AG04450 (cell line): ENCODE measurements at regions not wholly inside any gene's neighbourhood (a gene's known extent, or its start where the extent isn't known, plus 50 kb on each side); places are given as distances from the start of the nearest gene placed in this dataset.
"Not testable (repeated sequence)": the region's sequence is repeated elsewhere in the genome, so short reads cannot be mapped to it uniquely, and the experiment has no call there.

ENCODE experiments used
- CTCF ChIA-PET: fragments of 300-600, 350-600 bp; formaldehyde crosslinking; extraction: SDS; loops from one replicate; lab custom pipeline; 2022; ENCODE audit warnings: antibody characterized with exemption, inconsistent platforms; lab: Charles Lee
- POLR2A ChIA-PET: fragments of 350-600 bp; formaldehyde crosslinking; extraction: SDS; loops from one replicate; lab custom pipeline; 2021; ENCODE audit warnings: antibody characterized with exemption, inconsistent platforms; lab: Yijun Ruan, JAX
- DNase-seq: peaks from one replicate; pipeline ENCODE4 v3.0.0-alpha.2; 2011; ENCODE audit warnings: low read depth, low spot score
- H3K27ac ChIP-seq: one replicate; pipeline ENCODE4 v1.5.1; 2012; ENCODE audit warnings: low read depth, low read length, control low read depth
- H3K27me3 ChIP-seq: one replicate; pipeline ENCODE4 v1.6.0; 2012; ENCODE audit warnings: low read length; ENCODE audit not compliant: control insufficient read depth, insufficient read depth
- H3K4me3 ChIP-seq: 2 replicates; pipeline ENCODE4 v1.5.1; 2011; ENCODE audit warnings: mild to moderate bottlenecking, low read depth, low read length, control low read depth
- H3K9me3 ChIP-seq: 2 replicates; pipeline ENCODE4 v1.5.1; 2012; ENCODE audit warnings: low read length; ENCODE audit not compliant: control insufficient read depth, insufficient read depth
- TF ChIP-seq, protein P1 (sequence below): IDR thresholded peaks from 2 replicates; pipeline ENCODE4 v1.5.1; 2011; ENCODE audit warnings: low read depth, low read length, control low read depth, inconsistent platforms

DNA sequence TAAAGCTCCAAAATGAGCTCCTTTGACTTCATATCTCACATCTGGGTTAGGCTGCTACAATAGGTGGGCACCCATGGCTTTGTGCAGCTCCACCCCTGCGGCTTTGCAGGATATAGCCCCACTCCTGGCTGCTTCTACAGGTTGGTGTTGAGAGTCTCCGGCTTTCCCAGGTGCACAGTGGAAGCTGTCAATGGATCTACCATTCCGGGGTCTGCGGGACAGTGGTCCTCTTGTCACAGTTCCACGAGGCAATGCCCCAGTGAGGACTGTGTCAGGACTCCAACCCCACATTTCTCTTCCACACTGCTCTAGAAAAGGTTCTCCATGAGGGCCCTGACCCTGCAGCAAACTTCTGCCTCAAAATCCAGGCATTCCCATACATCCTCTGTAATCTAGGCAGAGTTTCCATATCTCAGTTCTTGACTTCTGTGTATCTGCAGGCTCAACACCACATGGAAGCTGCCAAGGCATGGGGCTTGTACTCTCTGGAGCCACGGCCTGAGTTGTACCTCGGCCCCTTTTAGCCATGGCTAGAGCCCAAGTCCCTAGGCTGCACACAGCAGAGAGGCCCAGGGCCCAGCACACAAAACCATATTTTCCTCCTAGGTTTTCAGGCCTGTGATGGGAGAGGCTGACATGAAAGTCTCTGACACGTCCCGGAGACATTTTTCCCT lies 342.8 kb downstream of the FAM47B start:
- no peak overlapping the region for H3K27ac ChIP-seq
- H3K27me3 ChIP-seq, result no peaks in the 10 kb centered on the region
- no peak overlapping the region for H3K4me3 ChIP-seq
- POLR2A ChIA-PET, result no interaction called here
- CTCF ChIA-PET, result no interaction called here
- no peaks in the 10 kb centered on the region for H3K9me3 ChIP-seq
- no peak for DNase-seq
- TF ChIP-seq, protein P1, sequence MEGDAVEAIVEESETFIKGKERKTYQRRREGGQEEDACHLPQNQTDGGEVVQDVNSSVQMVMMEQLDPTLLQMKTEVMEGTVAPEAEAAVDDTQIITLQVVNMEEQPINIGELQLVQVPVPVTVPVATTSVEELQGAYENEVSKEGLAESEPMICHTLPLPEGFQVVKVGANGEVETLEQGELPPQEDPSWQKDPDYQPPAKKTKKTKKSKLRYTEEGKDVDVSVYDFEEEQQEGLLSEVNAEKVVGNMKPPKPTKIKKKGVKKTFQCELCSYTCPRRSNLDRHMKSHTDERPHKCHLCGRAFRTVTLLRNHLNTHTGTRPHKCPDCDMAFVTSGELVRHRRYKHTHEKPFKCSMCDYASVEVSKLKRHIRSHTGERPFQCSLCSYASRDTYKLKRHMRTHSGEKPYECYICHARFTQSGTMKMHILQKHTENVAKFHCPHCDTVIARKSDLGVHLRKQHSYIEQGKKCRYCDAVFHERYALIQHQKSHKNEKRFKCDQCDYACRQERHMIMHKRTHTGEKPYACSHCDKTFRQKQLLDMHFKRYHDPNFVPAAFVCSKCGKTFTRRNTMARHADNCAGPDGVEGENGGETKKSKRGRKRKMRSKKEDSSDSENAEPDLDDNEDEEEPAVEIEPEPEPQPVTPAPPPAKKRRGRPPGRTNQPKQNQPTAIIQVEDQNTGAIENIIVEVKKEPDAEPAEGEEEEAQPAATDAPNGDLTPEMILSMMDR, result no peak

DNA sequence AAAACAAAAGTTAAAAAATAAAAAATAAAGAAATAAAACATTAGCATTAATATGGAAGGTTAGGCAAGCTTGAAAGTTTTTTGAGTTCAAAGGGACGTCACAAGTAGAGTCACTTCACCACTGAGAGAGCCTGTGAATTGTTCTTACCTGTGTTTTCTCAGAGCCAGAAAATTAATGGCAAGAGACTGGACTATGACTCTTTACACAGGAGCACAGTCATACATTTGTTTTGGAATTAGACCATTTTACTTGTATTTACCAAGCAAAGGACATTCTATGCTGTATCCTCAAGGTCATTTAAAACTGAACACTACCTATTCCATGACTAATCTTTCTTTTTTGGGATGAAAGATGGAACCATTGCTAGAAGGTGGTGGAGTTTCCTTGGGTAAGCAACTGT lies 346.1 kb downstream of the FAM47B start:
- no peak overlapping the region for H3K4me3 ChIP-seq
- DNase-seq, result no peak
- no peaks in the 10 kb centered on the region for H3K9me3 ChIP-seq
- no peaks in the 10 kb centered on the region for H3K27me3 ChIP-seq
- ChIA-PET POLR2A (no interaction called here), CTCF (no interaction called here)
- no peak overlapping the region for H3K27ac ChIP-seq
- TF ChIP-seq, protein P1, result no peak

DNA sequence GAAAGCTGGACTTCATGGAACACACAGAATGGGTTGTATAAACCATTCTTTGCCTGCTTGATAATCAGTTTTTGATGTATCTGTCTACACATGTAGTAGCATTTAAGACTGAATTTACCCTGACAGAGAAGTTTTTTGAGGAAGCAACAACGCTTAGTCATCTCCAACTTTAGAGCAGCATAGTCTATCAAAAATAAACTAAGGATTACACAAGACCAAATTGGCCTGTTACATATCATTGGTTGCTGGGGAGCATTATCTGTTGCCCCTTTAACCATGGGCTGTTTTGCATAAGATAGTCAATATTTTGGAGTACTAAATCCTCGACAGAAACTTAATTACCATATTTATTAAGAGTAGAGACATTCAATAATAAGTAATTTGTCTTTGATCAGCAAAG lies 347.4 kb downstream of the FAM47B start:
- DNase-seq, result no peak
- ChIA-PET CTCF (no interaction called here), POLR2A (no interaction called here)
- Histone ChIP-seq H3K9me3 (no peaks in the 10 kb centered on the region), H3K27ac (no peak overlapping the region), H3K27me3 (no peaks in the 10 kb centered on the region), H3K4me3 (no peak overlapping the region)
- TF ChIP-seq, protein P1, result no peak

DNA sequence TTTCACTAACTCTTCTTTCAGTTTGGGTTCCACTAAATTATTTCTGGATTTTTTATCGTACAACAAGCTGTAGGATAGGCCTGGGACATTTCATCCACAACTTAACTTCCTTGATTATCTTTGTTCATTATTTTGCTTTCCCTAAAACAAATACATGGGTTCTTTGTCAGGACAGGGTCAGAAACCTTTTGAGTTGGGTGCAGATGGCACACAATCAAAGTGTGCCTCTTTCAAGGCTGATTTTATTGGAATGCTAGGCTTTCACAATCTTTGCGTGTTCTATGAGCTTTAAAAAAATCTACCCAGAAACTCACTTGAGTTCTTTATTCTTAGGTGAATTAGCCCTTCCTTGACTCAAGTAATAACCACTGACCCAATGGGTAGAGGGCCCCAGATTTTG lies 348.4 kb downstream of the FAM47B start:
- Histone ChIP-seq H3K4me3 (no peak overlapping the region), H3K27ac (no peak overlapping the region), H3K27me3 (no peaks in the 10 kb centered on the region), H3K9me3 (no peaks in the 10 kb centered on the region)
- no peak for DNase-seq
- POLR2A ChIA-PET, result no interaction called here
- TF ChIP-seq, protein P1, result no peak
- CTCF ChIA-PET, result no interaction called here

DNA sequence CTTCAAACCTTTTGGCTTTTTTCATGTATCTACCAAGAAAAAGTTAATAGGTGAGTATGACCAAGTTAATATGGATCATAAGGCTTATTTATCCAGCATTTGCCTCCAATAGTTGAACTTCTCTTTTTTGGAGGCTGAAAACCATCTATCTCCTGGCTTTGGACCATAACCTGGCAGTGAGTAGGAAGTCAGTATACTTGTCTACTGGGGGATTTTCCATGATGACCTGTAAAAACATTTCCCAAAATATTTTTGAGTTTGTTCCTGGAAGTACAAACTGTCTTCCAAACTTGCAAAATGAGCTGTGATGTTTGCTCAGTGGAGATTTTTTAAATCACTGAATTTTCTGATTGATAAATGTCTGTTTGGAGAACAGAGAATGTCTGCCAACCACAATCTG lies 349.9 kb downstream of the FAM47B start:
- Histone ChIP-seq H3K27ac (no peak overlapping the region), H3K9me3 (no peaks in the 10 kb centered on the region)

DNA sequence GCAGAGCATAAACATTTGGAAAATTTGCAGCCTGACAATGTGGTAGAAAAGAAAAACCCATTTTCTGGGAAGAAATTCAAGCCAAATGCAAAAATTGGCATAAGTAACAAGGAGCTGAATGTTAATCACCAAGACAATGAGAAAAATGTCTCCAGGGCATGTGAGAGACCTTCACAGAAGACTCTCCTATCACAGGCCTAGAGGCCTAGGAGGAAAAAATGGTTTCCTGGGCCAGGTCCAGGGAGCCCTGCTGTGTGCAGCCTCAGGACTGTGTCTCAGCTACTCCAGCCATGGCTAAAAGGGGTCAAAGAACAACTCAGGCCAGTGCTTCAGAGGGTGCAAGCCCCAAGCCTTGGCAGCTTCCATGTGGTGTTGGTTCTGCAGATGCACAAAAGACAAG lies 362.4 kb downstream of the FAM47B start:
- CTCF ChIA-PET, POLR2A ChIA-PET, DNase-seq: not testable (repeated sequence)

More for the DNA sequence above, 349.9 kb downstream of the FAM47B start:
- DNase-seq, result no peak
- no peak overlapping the region for H3K4me3 ChIP-seq
- TF ChIP-seq, protein P1, result no peak
- ChIA-PET CTCF (no interaction called here), POLR2A (no interaction called here)
- no peaks in the 10 kb centered on the region for H3K27me3 ChIP-seq

More for the DNA sequence above, 362.4 kb downstream of the FAM47B start:
- not testable (repeated sequence) for H3K27me3 ChIP-seq, H3K27ac ChIP-seq, H3K4me3 ChIP-seq, H3K9me3 ChIP-seq
